ENCODE measurements at regions not wholly inside any gene's neighbourhood (a gene's known extent, or its start where the extent isn't known, plus 50 kb on each side); places are given as distances from the start of the nearest gene placed in this dataset.

DNA sequence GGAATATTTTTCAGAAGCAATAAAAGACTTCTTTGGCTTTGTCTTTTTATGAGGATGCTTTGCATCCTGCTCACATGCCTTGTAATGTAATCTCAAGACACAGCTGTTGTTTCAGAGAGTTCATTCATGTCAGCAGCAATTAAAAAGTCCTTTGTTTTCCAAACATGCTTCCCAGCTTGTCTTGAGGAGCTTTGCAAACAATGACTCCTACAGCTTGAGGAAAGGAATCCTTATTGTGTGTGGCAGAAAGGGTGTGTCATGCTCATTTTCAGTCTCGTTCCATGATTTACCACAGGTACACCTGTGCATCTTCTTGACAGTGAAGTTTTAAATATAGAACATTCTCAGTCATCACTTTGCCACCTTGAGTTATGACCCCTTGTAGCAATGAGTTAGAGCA is 139.2 kb upstream of the AADAT start:
- H4K20me1 ChIP-seq (replicated peaks; ENCODE audit: control insufficient read depth, insufficient read depth, low read length): no peaks in the 10 kb centered on the region
- 0% methylated on average over 1 of the region's 1 CpG for WGBS (ENCODE audit: insufficient coverage, low coverage, missing lambda C conversion rate)
- no peak overlapping the region for H3K9ac ChIP-seq (ENCODE audit: insufficient read depth in 1 of 2, low read depth in 2 of 2, low read length in 2 of 2)
- no peak for ATAC-seq
- H3K4me3 ChIP-seq: no peak overlapping the region
- H3K36me3 ChIP-seq (ENCODE audit: control insufficient read depth, insufficient read depth, low read length): no peaks in the 10 kb centered on the region
- POLR2A ChIA-PET: no interaction called here
- H3K27ac ChIP-seq (ENCODE audit: extremely low read depth, low read depth, low read length): no peak overlapping the region
- intact Hi-C loops (cut with micrococcal nuclease) (no loop called here), in situ Hi-C loops (cut with MboI) (no loop called here)
- CTCF ChIA-PET (ENCODE audit: low intra/inter-chr PET ratio): no interaction called here
- no peak overlapping the region for H3K4me2 ChIP-seq (ENCODE audit: insufficient read depth, low read length)
- DNase-seq (ENCODE audit: extremely low read depth in 1 of 4, low spot score in 3 of 4): no peak
- no TSS peak for BruUV-seq (replicated peaks)
- TF ChIP-seq ZNF668 (CRISPR knock-in tag; IDR thresholded peaks at IDR 0.05): no peak
- TF ChIP-seq ZNF76 (CRISPR knock-in tag; IDR thresholded peaks at IDR 0.05; ENCODE audit: borderline replicate concordance): no peak
- TF ChIP-seq PTRF (tag; IDR thresholded peaks at IDR 0.05): no peak
- TF ChIP-seq CC2D1A (IDR thresholded peaks at IDR 0.05): no peak
- no peak for TF ChIP-seq TRIM28 (IDR thresholded peaks at IDR 0.05)
- no peak for TF ChIP-seq ZBED1 (IDR thresholded peaks at IDR 0.05)
- no peak for TF ChIP-seq NR1H2 (CRISPR knock-in tag; IDR thresholded peaks at IDR 0.05)
- TF ChIP-seq CCNT2 (IDR thresholded peaks at IDR 0.05; ENCODE audit: borderline replicate concordance, extremely low read depth, insufficient read length, low read depth, low read length): no peak
- TF ChIP-seq, protein P1, sequence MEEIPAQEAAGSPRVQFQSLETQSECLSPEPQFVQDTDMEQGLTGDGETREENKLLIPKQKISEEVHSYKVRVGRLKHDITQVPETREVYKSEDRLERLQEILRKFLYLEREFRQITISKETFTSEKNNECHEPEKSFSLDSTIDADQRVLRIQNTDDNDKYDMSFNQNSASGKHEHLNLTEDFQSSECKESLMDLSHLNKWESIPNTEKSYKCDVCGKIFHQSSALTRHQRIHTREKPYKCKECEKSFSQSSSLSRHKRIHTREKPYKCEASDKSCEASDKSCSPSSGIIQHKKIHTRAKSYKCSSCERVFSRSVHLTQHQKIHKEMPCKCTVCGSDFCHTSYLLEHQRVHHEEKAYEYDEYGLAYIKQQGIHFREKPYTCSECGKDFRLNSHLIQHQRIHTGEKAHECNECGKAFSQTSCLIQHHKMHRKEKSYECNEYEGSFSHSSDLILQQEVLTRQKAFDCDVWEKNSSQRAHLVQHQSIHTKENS (CRISPR knock-in tag; IDR thresholded peaks at IDR 0.05): no peak
- no peak for TF ChIP-seq TCF3 (CRISPR knock-in tag; IDR thresholded peaks at IDR 0.05)
- TF ChIP-seq, protein P2, sequence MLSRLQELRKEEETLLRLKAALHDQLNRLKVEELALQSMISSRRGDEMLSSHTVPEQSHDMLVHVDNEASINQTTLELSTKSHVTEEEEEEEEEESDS (CRISPR knock-in tag; IDR thresholded peaks at IDR 0.05): no peak
- FAIRE-seq: no peak
- H3K27me3 ChIP-seq (ENCODE audit: control insufficient read depth in 2 of 2, insufficient read depth in 2 of 2, low read length in 2 of 2): no peaks in the 10 kb centered on the region
- H3K79me2 ChIP-seq (ENCODE audit: control insufficient read depth, insufficient read depth, low read length): no peaks in the 10 kb centered on the region
- no peaks in the 10 kb centered on the region for H3K4me1 ChIP-seq (replicated peaks in 1 of 2; ENCODE audit: control insufficient read depth in 2 of 2, insufficient read depth in 2 of 2, low read length in 2 of 2)
- H3K9me3 ChIP-seq (replicated peaks; ENCODE audit: control insufficient read depth, insufficient read depth, low read depth, low read length): no peaks in the 10 kb centered on the region
- H2AFZ ChIP-seq (ENCODE audit: low read depth, low read length): no peak overlapping the region
- no peaks in the 10 kb centered on the region for H3K9me1 ChIP-seq (ENCODE audit: control insufficient read depth, insufficient read depth, low read length)

All from K562 (cell line).